Spleen (tissue), 11 donors: ENCODE measurements at regions not wholly inside any gene's neighbourhood (a gene's known extent, or its start where the extent isn't known, plus 50 kb on each side); places are given as distances from the start of the nearest gene placed in this dataset.

Source experiments
- DNase-seq: peaks from one replicate; pipeline ENCODE4 v3.0.0-alpha.2; 2020
- H3K27ac ChIP-seq, 8 donors: fragments of 200-600 bp; sonication (generic) in 7 of 8; 1 replicate in 4 of 8; 2 replicates in 4 of 8; pipeline versions ENCODE4 v1.5.0 to v1.8.0; 2016 to 2021; ENCODE audit warnings: inconsistent platforms in 4 of 8, mild to moderate bottlenecking in 4 of 8, moderate library complexity in 1 of 8
- H3K27me3 ChIP-seq, 7 donors: fragments of 200-600 bp; sonication (generic) in 6 of 7; replicated peaks in 1 of 7; 1 replicate in 4 of 7; 2 replicates in 3 of 7; pipeline versions ENCODE4 v1.5.0 to v1.8.0; 2016 to 2021; ENCODE audit warnings: inconsistent platforms in 3 of 7, mild to moderate bottlenecking in 1 of 7
- H3K36me3 ChIP-seq, 6 donors: fragments of 200-600 bp; sonication (generic) in 5 of 6; 1 replicate in 4 of 6; 2 replicates in 2 of 6; pipeline versions ENCODE4 v1.5.0 to v1.8.0; 2016 to 2021; ENCODE audit warnings: inconsistent platforms in 2 of 6
- H3K4me1 ChIP-seq, 6 donors: fragments of 200-600 bp; sonication (generic) in 5 of 6; 1 replicate in 3 of 6; 2 replicates in 3 of 6; pipeline versions ENCODE4 v1.5.0 to v1.8.0; 2016 to 2021; ENCODE audit warnings: inconsistent platforms in 3 of 6
- H3K4me3 ChIP-seq, 8 donors: fragments of 200-600 bp; sonication (generic) in 7 of 8; 1 replicate in 4 of 8; 2 replicates in 4 of 8; pipeline versions ENCODE4 v1.5.0 to v1.8.0; 2016 to 2021; ENCODE audit warnings: inconsistent platforms in 4 of 8, mild to moderate bottlenecking in 4 of 8, moderate library complexity in 2 of 8
- H3K9me3 ChIP-seq, 8 donors: fragments of 200-600 bp; sonication (generic) in 7 of 8; 1 replicate in 4 of 8; 2 replicates in 4 of 8; pipeline versions ENCODE4 v1.5.0 to v1.8.0; 2016 to 2021; ENCODE audit warnings: inconsistent platforms in 4 of 8
- CTCF ChIP-seq, 11 experiments: fragments of 200-600 bp in 7 of 11; fragments of 450-650 bp in 4 of 11; sonication (generic) in 4 of 11; IDR thresholded peaks in 8 of 11; conservative IDR thresholded peaks in 3 of 11; 1 replicate in 7 of 11; 2 replicates in 4 of 11; pipeline versions ENCODE4 v1.4.0 to v1.8.0; 2016 to 2021; ENCODE audit warnings: antibody characterized with exemption in 11 of 11, inconsistent platforms in 4 of 11, mild to moderate bottlenecking in 1 of 11
- POLR2A ChIP-seq, 3 donors: fragments of 450-650 bp; IDR thresholded peaks; one replicate each; pipeline ENCODE4 v1.5.1; 2017; ENCODE audit warnings: antibody characterized with exemption in 3 of 3, mild to moderate bottlenecking in 1 of 3
- POLR2AphosphoS5 ChIP-seq, 3 donors: sonication (generic); formaldehyde crosslinking; IDR thresholded peaks; one replicate each; pipeline ENCODE4 v1.5.1; 2017; ENCODE audit warnings: antibody characterized with exemption in 3 of 3
- WGBS, 5 donors: extraction: QIAGEN DNeasy Blood & Tissue Kit in 3 of 5; methylation state at CpG; one replicate each; pipeline versions ENCODE4 v1.1.5 to v1.1.7; 2013 to 2018; 5-methylcytosine and 5-hydroxymethylcytosine counted together
- intact Hi-C: fragments of 100-400 bp; cut with DNase I; formaldehyde crosslinking; loops from one replicate; pipeline ENCODE4 v1.15.0; 2023; ENCODE audit warnings: low total_unique reads
- small RNA-seq, 4 donors: library from RNA; depleted of rRNA; stranded (forward); fragments of <200 nt; gene quantifications; one replicate each; pipeline ENCODE3, GENCODE V24; 2016
- donor health status: healthy with polysubstance abuse.
- donor health status: DM: no; HTN: no; CAD: no; lungs with moderate emphysema.
- donor health status: DM: no; HTN: no; CAD: no.
- donor health status: Bipolar disorder and iron deficiency.
- donor health status: healthy.
- donor health status: DM: no; HTN: no; CAD: no.
- donor health status: DM: yes; HTN: yes; CAD: no.

DNA sequence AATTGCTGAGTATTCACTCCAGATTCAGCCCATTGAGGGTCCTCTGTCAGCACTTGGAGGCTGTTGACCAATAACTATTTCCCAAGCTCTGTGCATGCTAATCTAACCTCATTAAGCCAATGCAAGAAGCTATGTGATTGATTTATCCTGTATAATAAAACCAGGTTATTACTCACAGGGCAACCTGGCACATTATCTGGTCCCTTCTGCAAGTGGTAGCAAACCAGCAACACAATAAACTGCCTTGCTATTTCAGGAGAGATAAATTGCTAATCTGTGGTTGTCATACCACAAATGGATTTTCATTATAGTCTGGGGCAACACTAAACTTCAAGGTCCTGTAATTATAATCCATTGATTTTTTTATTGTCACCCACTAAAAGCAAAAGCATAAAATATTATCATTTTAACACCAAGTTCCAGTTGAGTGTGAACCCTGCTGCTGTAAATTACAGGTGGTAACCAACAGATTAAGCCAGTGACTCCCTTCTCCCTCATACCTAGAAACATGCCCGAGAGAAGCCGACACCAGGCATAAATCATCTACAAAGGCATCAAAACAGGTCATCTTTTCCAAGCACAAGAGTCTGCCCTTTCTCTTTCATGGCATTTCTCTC lies 51.1 kb upstream of the SOX9 start:
- intact Hi-C loops, result no loop called here
- Histone ChIP-seq H3K4me3 (no peak overlapping the region), H3K9me3 (no peaks in the 10 kb centered on the region), H3K27ac (no peak overlapping the region), H3K4me1 (no peaks in the 10 kb centered on the region), H3K36me3 (no peaks in the 10 kb centered on the region), H3K27me3 (no peaks in the 10 kb centered on the region)
- no peak for DNase-seq
- 50 to 76% (median 60%) methylated on average over 2 of the region's 2 CpGs for WGBS, 5 donors
- TF ChIP-seq POLR2A (IDR thresholded peaks at IDR 0.05) (no peak), POLR2AphosphoS5 (IDR thresholded peaks at IDR 0.05) (no peak), CTCF (IDR thresholded peaks at IDR 0.05 in 8 of 11, conservative IDR thresholded peaks at IDR 0.05 in 3 of 11) (no peak)

Small RNA genes lying in the stretch of these regions (small RNA-seq; reads per million reads assigned to genes)
- gene RNU7-155P, result 0 reads per million in 4 donors
